GM12878 (cell line): ENCODE measurements at regions not wholly inside any gene's neighbourhood (a gene's known extent, or its start where the extent isn't known, plus 50 kb on each side); places are given as distances from the start of the nearest gene placed in this dataset.

ENCODE experiments used
- ATAC-seq: fragments of 200-7000 bp; cut with Tn5 transposase; 3 replicates; pipeline ENCODE4 v1.9.1; 2020; ENCODE audit warnings: mild to moderate bottlenecking, moderate library complexity
- BruUV-seq: library from RNA; stranded (reverse); fragments of 400-500 nt; replicated peaks from 2 replicates; lab custom pipeline; 2021; lab: Mats Ljungman, UMichigan
- CTCF ChIA-PET: fragments of 300-600 bp; sonication (Branson Sonifier 250); formaldehyde crosslinking; extraction: SDS; loops from one replicate; lab custom pipeline; 2021; ENCODE audit warnings: inconsistent platforms; lab: Yijun Ruan, JAX
- POLR2A ChIA-PET: fragments of 350-600 bp; formaldehyde crosslinking; extraction: SDS; loops from one replicate; lab custom pipeline; 2021; ENCODE audit warnings: inconsistent platforms; lab: Charles Lee
- RAD21 ChIA-PET: fragments of 300-600 bp; sonication (Branson Sonifier 250); formaldehyde crosslinking; loops from one replicate; lab custom pipeline; 2023; ENCODE audit warnings: antibody characterized with exemption; ENCODE audit not compliant: unreplicated experiment; lab: Charles Lee
- SMC1A ChIA-PET: fragments of 300-600 bp; sonication (Branson Sonifier 250); formaldehyde crosslinking; loops from one replicate; lab custom pipeline; 2023; ENCODE audit not compliant: unreplicated experiment, uncharacterized antibody; lab: Charles Lee
- DNase-seq: peaks from one replicate; pipeline ENCODE4 v3.0.0-alpha.2; 2011; ENCODE audit warnings: low read depth, low spot score
- FAIRE-seq: peaks from 3 replicates; lab custom pipeline; 2011; peaks lifted over from hg19 to GRCh38; lab: Jason Lieb, UNC
- H2AFZ ChIP-seq: 2 replicates; pipeline ENCODE4 v1.6.0; 2011; ENCODE audit warnings: low read depth, low read length, control low read depth; ENCODE audit not compliant: control insufficient read depth
- H3K27ac ChIP-seq: 2 replicates; pipeline ENCODE4 v1.5.1; 2011; ENCODE audit warnings: control low read depth; ENCODE audit not compliant: control insufficient read depth, insufficient read depth
- H3K27me3 ChIP-seq, 2 experiments: replicated peaks in 1 of 2; 2 replicates each; pipeline versions ENCODE4 v1.6.0 to v1.6.1; 2011; ENCODE audit warnings: low read length in 1 of 2; ENCODE audit not compliant: control insufficient read depth in 2 of 2, insufficient read depth in 2 of 2
- H3K36me3 ChIP-seq, 2 experiments: 2 replicates each; pipeline ENCODE4 v1.5.1; 2011; ENCODE audit warnings: low read length in 1 of 2; ENCODE audit not compliant: control insufficient read depth in 2 of 2, insufficient read depth in 2 of 2
- H3K4me1 ChIP-seq: 2 replicates; pipeline ENCODE4 v1.6.1; 2011; ENCODE audit warnings: mild to moderate bottlenecking, low read length, moderate library complexity, mixed read lengths; ENCODE audit not compliant: control insufficient read depth, insufficient read depth
- H3K4me2 ChIP-seq: 2 replicates; pipeline ENCODE4 v1.6.0; 2011; ENCODE audit warnings: control low read depth; ENCODE audit not compliant: control insufficient read depth, insufficient read depth
- H3K4me3 ChIP-seq: fragments of 200-600 bp; sonication (generic); 2 replicates; pipeline ENCODE4 v1.5.1; 2016
- H3K79me2 ChIP-seq: 2 replicates; pipeline ENCODE4 v1.6.0; 2011; ENCODE audit warnings: low read length; ENCODE audit not compliant: control insufficient read depth, insufficient read depth
- H3K9ac ChIP-seq: 2 replicates; pipeline ENCODE4 v1.8.0; 2011; ENCODE audit warnings: low read length, control low read depth, mixed read lengths; ENCODE audit not compliant: control insufficient read depth, insufficient read depth
- H3K9me3 ChIP-seq: replicated peaks from 3 replicates; pipeline ENCODE4 v1.5.1; 2011; ENCODE audit warnings: mild to moderate bottlenecking, low read length; ENCODE audit not compliant: control insufficient read depth, insufficient read depth
- H4K20me1 ChIP-seq: 2 replicates; pipeline ENCODE4 v1.6.0; 2011; ENCODE audit not compliant: control insufficient read depth, insufficient read depth
- ATF7 ChIP-seq: fragments of 450-650 bp; IDR thresholded peaks from 2 replicates; pipeline ENCODE4 v1.6.1; 2016; ENCODE audit warnings: low read depth, mild to moderate bottlenecking
- CBX3 ChIP-seq: fragments of 200-600 bp; sonication (generic); IDR thresholded peaks from 2 replicates; pipeline ENCODE4 v1.6.1; 2016; ENCODE audit warnings: low read depth, borderline replicate concordance
- E2F8 ChIP-seq: fragments of 450-650 bp; IDR thresholded peaks from 2 replicates; pipeline ENCODE4 v1.6.1; 2018; ENCODE audit warnings: mild to moderate bottlenecking, low read depth, moderate library complexity; ENCODE audit not compliant: partially characterized antibody
- E4F1 ChIP-seq: fragments of 450-650 bp; IDR thresholded peaks from 2 replicates; pipeline ENCODE4 v1.6.1; 2018; ENCODE audit warnings: borderline replicate concordance, mild to moderate bottlenecking; ENCODE audit not compliant: partially characterized antibody
- EGR1 ChIP-seq, 2 experiments: IDR thresholded peaks; 1 replicate in 1 of 2; 2 replicates in 1 of 2; pipeline ENCODE4 v1.6.1; 2011 to 2012; ENCODE audit warnings: low read depth in 2 of 2, low read length in 2 of 2, borderline replicate concordance in 1 of 2, mild to moderate bottlenecking in 1 of 2, moderate library complexity in 1 of 2
- KDM1A ChIP-seq: fragments of 200-600 bp; sonication (generic); IDR thresholded peaks from 2 replicates; pipeline ENCODE4 v1.6.1; 2016; ENCODE audit warnings: borderline replicate concordance
- MLLT1 ChIP-seq: fragments of 450-650 bp; IDR thresholded peaks from 2 replicates; pipeline ENCODE4 v1.6.1; 2016; ENCODE audit warnings: mild to moderate bottlenecking
- MYB ChIP-seq: fragments of 150-350 bp; IDR thresholded peaks from 2 replicates; pipeline ENCODE4 v1.6.1; 2014; ENCODE audit warnings: mild to moderate bottlenecking, low read depth, low read length, borderline replicate concordance
- MYC ChIP-seq: IDR thresholded peaks from 2 replicates; pipeline ENCODE4 v1.6.1; 2011; ENCODE audit warnings: mild to moderate bottlenecking, low read length, moderate library complexity, inconsistent platforms; ENCODE audit not compliant: insufficient read depth, insufficient replicate concordance, insufficient read length, severe bottlenecking
- NR2C2 ChIP-seq: IDR thresholded peaks from 2 replicates; pipeline ENCODE4 v1.6.1; 2011; ENCODE audit warnings: borderline replicate concordance, low read depth; ENCODE audit not compliant: control insufficient read depth, insufficient read length
- SMAD1 ChIP-seq: fragments of 450-650 bp; IDR thresholded peaks from 2 replicates; pipeline ENCODE4 v1.6.1; 2018; ENCODE audit warnings: mild to moderate bottlenecking, low read depth; ENCODE audit not compliant: partially characterized antibody
- SMC3 ChIP-seq: IDR thresholded peaks from 2 replicates; pipeline ENCODE4 v1.6.1; 2011; ENCODE audit warnings: low read length, improper control_type of control experiment, borderline replicate concordance
- TBL1XR1 ChIP-seq: IDR thresholded peaks from 2 replicates; pipeline ENCODE4 v1.6.1; 2012; ENCODE audit warnings: low read depth, low read length, improper control_type of control experiment
- USF2 ChIP-seq: IDR thresholded peaks from 2 replicates; pipeline ENCODE4 v1.6.1; 2011; ENCODE audit warnings: low read depth, low read length, improper control_type of control experiment, borderline replicate concordance
- WRNIP1 ChIP-seq: IDR thresholded peaks from 2 replicates; pipeline ENCODE4 v1.6.1; 2011; ENCODE audit warnings: low read depth, low read length, improper control_type of control experiment, borderline replicate concordance
- WGBS: methylation state at CpG from one replicate; pipeline ENCODE4 v1.1.6; 2016; ENCODE audit warnings: low lambda C conversion rate; ENCODE audit not compliant: insufficient replicate concordance, insufficient coverage; ENCODE audit errors: missing lambda C conversion rate; 5-methylcytosine and 5-hydroxymethylcytosine counted together
- in situ Hi-C: fragments of 300-500 bp; cut with MboI; formaldehyde crosslinking; loops from 9 replicates; pipeline ENCODE4 v1.14.3; 2018; ENCODE audit warnings: mixed read lengths
- intact Hi-C: fragments of 100-400 bp; cut with micrococcal nuclease; formaldehyde crosslinking; loops from one replicate; pipeline ENCODE4 v1.14.2; 2022; ENCODE audit not compliant: unreplicated experiment

- no peak for TF ChIP-seq MLLT1
- no peak for TF ChIP-seq NR2C2
These were observed 220.5 kb upstream of the ID2 start (continued) for GRCh38 chr2:8461341-8461740.

GRCh38 chr2:8462280-8462679, 219.6 kb upstream of the ID2 start:
- Histone ChIP-seq H3K4me2 (no peak overlapping the region), H3K79me2 (no peaks in the 10 kb centered on the region), H2AFZ (no peak overlapping the region), H3K9me3 (peaks cover 3% of the 10 kb centered on the region; the same call in 1 of the 3 replicates), H4K20me1 (no peaks in the 10 kb centered on the region; the same call in 1 of the 2 replicates), H3K9ac (no peak overlapping the region), H3K4me1 (no peaks in the 10 kb centered on the region; the same call in 1 of the 2 replicates), H3K27ac (no peak overlapping the region), H3K27me3 (peaks cover 0 to 2% of the 10 kb centered on the region in 2 experiments; a peak in 1 of 4 replicates), H3K4me3 (no peak overlapping the region), H3K36me3 (no peaks in the 10 kb centered on the region)
- intact Hi-C loops (no loop called here), in situ Hi-C loops (no loop called here)
- ATAC-seq (0 out of 3 replicates have a peak, but pooled peaks have one; percentile 17), DNase-seq (no peak), FAIRE-seq (no peak)
- WGBS = 53% methylated on average over 1 of the region's 1 CpG
- ChIA-PET CTCF (no interaction called here), SMC1A (interaction anchor here (0.8 to 1.2 kb wide), 2 partner anchors 17 to 20 kb away, joined by 4 read pairs; no protein-coding TSS in a partner anchor), RAD21 (interaction anchor here (1.0 kb wide), 1 partner anchor 1035 kb away, joined by 3 read pairs; no protein-coding TSS in a partner anchor), POLR2A (no interaction called here)
- BruUV-seq = no TSS peak
- no peak for TF ChIP-seq KDM1A
- no peak for TF ChIP-seq E4F1
- no peak for TF ChIP-seq MYC
- TF ChIP-seq ATF7 = no peak
- no peak for TF ChIP-seq MYB
- TF ChIP-seq E2F8 = no peak
- no peak for TF ChIP-seq TBL1XR1
- no peak for TF ChIP-seq EGR1 (IDR thresholded peaks at IDR 0.05; ENCODE audit: borderline replicate concordance in 1 of 2, low read depth in 2 of 2, low read length in 2 of 2)
- no peak for TF ChIP-seq WRNIP1
- TF ChIP-seq USF2 = no peak
- no peak for TF ChIP-seq SMC3
- no peak for TF ChIP-seq SMAD1
- no peak for TF ChIP-seq CBX3
